ENCODE measurements at regions not wholly inside any gene's neighbourhood (a gene's known extent, or its start where the extent isn't known, plus 50 kb on each side); places are given as distances from the start of the nearest gene placed in this dataset.
"Not testable (repeated sequence)": the region's sequence is repeated elsewhere in the genome, so short reads cannot be mapped to it uniquely, and the experiment has no call there.

- DNase-seq = no peak
These were observed 228.6 kb downstream of the FNDC1 start for GRCh38 chr6:159397753-159398152.

GRCh38 chr6:159395609-159396008 is 226.4 kb downstream of the FNDC1 start:
- no peak for DNase-seq

GRCh38 chr6:159392695-159393094 is 223.5 kb downstream of the FNDC1 start:
- not testable (repeated sequence) for DNase-seq

- no peak for DNase-seq
These were observed 221.2 kb downstream of the FNDC1 start for GRCh38 chr6:159390381-159390780.

GRCh38 chr6:159389695-159390094 is 220.5 kb downstream of the FNDC1 start:
- no peak for DNase-seq

- DNase-seq = no peak
These were observed 210.9 kb downstream of the FNDC1 start for GRCh38 chr6:159380114-159380513.

- DNase-seq = no peak
These were observed 209.5 kb downstream of the FNDC1 start for GRCh38 chr6:159378411-159379328.

- DNase-seq = no peak
These were observed 207.4 kb downstream of the FNDC1 start for GRCh38 chr6:159376516-159377158.

GRCh38 chr6:159375014-159375413 is 205.8 kb downstream of the FNDC1 start:
- DNase-seq = no peak

- no peak for DNase-seq
These were observed 204.5 kb downstream of the FNDC1 start for GRCh38 chr6:159373670-159374069.

GRCh38 chr6:159372333-159372732 is 203.1 kb downstream of the FNDC1 start:
- DNase-seq = no peak

GRCh38 chr6:159360306-159360705 is 191.1 kb downstream of the FNDC1 start:
- no peak for DNase-seq

GRCh38 chr6:159359581-159360297 is 190.5 kb downstream of the FNDC1 start:
- no peak for DNase-seq

GRCh38 chr6:159358562-159358961 is 189.4 kb downstream of the FNDC1 start:
- no peak for DNase-seq

GRCh38 chr6:159357211-159357915 is 188.2 kb downstream of the FNDC1 start:
- no peak for DNase-seq

GRCh38 chr6:159353193-159353592 is 184.0 kb downstream of the FNDC1 start:
- no peak for DNase-seq

- no peak for DNase-seq
These were observed 182.5 kb downstream of the FNDC1 start for GRCh38 chr6:159351707-159352106.

GRCh38 chr6:159349915-159350314 is 180.7 kb downstream of the FNDC1 start:
- DNase-seq = no peak

GRCh38 chr6:159343709-159344108 is 174.5 kb downstream of the FNDC1 start:
- no peak for DNase-seq

GRCh38 chr6:159342146-159342545 is 172.9 kb downstream of the FNDC1 start:
- DNase-seq = no peak

GRCh38 chr6:159334068-159334467 is 164.9 kb downstream of the FNDC1 start:
- DNase-seq = no peak

- no peak for DNase-seq
These were observed 162.3 kb downstream of the FNDC1 start for GRCh38 chr6:159331451-159331850.

- DNase-seq = no peak
These were observed 159.9 kb downstream of the FNDC1 start for GRCh38 chr6:159329081-159329480.
